Hematopoietic multipotent progenitor cell (in vitro differentiated cells): ENCODE measurements at regions not wholly inside any gene's neighbourhood (a gene's known extent, or its start where the extent isn't known, plus 50 kb on each side); places are given as distances from the start of the nearest gene placed in this dataset.

Source experiments
- DNase-seq, 3 donors: peaks; one replicate each; pipeline ENCODE4 v3.0.0-alpha.2; 2011 to 2015; ENCODE audit warnings: low read depth in 2 of 3, low spot score in 2 of 3

DNA sequence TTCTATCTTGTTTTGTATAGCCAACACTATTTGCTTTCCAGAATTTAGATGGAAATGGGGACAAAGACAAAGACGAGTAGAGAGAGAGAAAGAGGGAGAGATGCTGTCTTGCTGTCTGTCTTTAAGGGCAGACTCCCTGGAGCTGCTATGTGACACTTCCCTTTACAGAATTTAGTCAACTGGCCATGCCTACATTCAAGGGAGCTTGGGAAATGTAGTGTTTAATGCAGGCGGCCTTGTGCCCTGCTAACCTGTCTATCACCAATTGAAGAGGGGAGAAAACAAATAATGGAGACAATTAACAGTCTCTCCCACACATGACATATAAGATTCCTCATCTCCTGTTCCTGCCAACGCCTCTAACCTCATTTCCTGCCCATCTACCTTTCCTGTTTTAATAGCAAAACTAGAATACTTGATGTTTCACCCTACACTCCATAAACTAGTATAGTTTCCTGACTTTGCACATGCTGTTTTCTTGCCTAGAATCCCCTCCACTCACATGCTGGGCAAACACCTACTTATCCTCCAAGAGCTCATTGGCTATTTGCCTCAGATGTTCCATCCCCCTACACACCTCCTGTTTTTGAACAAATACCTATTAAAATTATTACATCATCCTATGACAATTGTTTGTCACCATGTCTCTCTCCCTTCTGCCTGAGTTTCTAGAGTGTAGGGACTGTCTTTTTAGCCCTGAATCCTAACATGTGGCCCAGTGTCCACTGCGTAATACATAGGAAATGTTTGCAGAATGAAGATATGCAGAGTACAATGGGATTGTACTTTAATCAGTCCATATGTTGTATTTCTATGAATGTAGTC is 117.2 kb downstream of the SLC25A24 start:
- peak in 1 of 3 donors; percentile 36 for DNase-seq

DNA sequence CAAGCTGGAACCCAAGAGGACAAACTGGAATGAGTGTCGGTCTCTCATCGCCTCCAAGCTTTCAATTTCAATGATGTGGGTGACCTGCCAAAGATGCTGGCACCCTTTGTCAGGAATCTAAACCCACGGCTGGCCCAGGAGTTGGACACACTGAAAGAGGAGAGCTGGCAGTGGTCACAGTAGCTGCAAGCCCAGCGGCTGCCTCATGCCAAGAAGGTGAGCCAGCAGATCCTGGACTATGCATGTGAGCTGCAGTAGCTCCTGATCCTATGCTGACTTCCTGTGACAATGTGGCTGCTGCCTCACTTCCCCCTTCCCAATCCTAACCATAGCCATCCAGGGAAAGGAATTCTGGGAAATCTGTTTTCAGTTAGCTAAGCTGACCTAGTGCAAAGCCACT is 117.0 kb upstream of the VAV3 start:
- DNase-seq, result no peak

DNA sequence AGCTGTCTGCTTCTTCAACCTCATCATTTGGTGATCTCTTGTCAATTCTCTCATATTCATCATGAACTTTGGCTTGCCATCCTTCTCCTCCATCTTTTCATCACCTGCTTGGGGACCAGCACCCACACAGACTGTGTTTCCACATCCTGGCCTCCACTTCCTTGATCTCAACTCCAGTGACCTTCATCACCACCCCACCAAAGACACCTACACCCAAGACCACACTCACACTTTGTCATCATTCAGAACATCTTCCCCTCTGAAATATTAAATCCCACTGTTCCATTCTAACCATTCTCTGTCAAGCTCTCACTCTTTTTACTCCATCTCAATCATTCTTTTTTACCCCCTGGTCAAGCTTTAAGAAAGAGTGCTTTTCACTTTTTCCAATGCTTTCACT is 115.5 kb upstream of the VAV3 start:
- DNase-seq, result no peak

DNA sequence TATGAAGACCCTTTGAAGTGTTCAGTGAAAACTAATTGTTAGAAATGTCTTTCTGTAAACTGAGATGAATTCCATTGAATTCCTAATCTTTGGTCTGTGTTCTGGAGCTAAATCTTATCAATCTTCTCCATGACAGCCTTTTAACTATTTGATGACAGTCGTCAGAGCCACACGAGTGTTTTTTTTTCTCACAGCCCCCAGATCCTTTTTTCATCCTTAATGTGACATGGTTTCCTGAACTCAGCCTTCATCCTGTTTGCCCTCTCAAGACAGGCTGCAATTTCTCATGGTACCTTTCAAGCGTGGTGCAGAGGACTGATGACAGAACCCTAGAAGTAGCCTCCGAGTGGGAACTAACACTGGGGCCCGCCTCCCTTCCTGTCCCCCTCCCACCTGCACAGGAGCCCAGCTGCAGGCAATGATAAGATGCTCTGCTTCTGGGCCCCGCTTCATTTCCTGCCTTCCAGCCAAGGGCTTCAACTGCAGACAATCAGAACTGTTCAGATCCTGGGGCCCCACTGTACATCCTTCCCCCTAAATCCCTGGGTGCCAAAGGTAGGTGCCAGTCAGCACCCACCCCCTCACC is 114.6 kb upstream of the VAV3 start:
- DNase-seq, result peak in 2 of 3 donors; percentile 83 to 94

DNA sequence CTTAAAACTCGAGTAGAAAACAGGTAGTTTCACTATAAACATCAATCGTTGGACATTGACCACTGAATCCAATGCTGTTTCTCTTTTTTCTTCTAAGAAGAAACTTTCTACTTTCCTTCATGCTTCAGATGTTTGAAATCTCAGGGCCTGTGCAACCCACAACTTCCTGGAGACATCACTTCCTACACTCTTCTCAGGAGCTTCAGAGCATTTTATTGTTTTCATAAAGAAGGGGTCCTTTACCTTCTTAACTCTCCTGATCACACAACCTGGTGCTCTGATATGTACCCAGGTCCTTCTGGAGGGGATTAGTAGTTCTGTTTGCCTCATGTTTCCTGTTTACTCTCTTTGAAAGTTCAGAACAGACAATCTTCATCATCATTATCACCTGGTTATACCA is 113.0 kb upstream of the VAV3 start:
- DNase-seq, result peak in 1 of 3 donors; percentile 41

DNA sequence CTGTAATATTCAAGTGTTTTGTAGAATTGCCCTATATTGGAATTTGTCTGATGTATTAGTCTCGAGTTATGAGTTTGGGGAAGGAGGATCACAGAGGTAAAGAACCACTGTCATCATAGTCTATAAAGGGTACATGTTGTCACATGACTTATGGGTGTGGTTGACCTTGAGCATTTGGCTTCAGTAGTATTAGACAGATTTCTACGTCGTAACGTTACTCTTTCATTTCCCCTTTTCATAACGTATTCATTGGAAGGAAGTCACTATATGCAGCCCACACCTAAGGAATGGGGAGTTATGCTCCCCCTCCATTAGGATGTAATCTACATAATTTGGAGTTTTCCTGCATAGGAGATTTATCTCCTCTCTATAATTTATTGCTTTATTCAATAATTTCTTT is 110.1 kb upstream of the VAV3 start:
- DNase-seq, result no peak

DNA sequence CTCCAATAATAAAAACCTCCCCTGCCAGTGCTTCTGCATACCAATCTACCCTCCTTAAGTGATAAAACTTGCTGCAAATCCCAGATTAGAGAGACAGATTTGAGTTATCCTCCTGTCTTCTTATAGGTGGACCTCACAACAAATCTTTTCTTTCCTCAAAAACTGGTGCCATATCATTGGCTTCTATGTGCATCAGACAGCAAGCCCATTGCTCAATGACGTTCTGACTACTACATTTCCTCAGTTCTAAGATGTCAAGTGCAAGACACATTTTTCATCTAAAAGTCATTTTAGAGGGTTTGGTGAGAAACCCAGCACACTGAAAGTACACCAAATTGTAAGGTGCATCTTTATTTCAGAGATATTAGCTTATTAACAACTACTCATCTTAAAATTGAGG is 107.8 kb upstream of the VAV3 start:
- DNase-seq, result no peak

DNA sequence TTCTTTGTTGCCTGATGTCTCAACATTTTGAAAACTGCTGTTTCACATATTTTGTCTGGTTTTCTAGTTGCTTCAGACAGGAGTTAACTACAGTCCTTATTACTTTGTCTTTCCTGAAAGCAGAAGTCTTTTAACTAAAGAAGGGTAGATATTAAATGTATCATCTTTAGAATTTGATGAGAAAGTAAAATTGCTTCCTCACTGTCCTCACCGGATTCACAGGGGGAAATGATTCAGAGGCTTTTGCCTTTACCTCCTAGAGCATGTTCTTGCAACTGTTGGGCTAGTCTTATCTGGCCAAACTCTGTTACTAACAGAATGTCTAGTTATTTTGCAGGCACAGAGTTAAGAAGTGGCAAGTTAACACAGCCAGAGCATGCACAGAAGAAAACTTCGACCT is 107.2 kb upstream of the VAV3 start:
- peak in 1 of 3 donors; percentile 40 for DNase-seq

DNA sequence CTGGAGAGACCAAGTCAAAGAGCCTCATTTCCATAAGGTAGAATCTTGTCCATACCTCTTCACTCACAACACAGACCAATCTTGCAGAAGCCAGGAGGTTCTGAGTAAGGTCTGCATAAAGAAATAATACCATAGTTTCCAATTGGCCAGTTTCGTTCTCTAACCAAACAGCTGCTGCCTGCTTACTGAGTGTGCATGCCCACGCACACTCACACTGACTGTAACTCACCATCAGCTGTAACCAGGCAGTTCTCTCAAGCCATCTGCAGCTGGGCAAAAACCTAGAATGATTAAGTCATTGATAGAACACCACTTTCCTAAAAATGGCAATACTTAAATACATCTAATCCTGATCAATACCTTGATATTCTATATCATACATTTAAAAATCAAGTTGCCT is 106.6 kb upstream of the VAV3 start:
- peak in 1 of 3 donors; percentile 23 for DNase-seq

DNA sequence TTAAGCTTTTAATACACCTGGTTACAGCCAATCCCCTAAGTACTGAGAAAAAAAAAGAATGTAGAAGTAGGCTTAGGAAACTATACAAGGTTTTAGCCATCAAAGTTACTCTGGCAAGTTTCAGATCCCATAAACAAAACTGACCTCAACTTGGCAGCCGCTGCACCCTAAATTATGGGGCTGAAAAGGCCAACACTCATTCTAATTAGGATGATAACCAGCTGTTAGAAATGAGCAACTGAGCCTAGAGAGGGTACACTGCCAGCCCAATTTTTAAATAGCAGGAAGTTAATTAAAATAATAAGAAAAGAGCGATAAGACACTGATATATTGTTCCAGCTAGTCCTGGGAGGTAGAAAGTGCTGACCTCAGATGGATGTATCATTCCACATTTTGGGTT is 105.7 kb upstream of the VAV3 start:
- no peak for DNase-seq

DNA sequence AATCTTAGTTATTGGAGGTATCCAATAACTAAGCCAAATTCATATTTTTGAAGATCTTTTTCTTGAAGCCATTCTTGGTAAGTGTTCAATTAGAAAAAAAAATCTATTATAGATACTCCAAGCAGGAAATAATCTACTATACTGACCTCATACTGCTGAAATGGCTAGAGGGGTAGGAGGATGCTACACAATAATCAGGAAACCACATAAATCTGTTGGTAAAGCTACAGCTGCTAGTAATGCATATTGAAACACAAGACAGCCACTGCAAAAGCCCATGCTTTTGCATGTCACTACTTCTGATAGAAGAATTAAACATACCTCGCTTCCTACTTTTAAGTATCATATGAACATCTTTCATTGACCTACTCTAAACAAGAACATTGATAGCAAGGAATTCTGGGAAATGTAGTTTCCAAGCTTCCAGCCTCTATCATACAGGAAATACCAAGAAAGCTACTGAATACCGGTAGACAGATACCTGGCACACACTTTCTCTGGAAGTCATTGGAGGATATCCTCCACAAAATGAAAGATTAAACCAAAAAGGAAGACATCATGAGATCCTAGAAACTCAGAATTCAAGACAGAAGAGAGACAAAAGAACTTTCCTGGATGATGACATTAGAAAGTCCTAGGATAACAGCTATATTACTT is 103.0 kb upstream of the VAV3 start:
- no peak for DNase-seq

DNA sequence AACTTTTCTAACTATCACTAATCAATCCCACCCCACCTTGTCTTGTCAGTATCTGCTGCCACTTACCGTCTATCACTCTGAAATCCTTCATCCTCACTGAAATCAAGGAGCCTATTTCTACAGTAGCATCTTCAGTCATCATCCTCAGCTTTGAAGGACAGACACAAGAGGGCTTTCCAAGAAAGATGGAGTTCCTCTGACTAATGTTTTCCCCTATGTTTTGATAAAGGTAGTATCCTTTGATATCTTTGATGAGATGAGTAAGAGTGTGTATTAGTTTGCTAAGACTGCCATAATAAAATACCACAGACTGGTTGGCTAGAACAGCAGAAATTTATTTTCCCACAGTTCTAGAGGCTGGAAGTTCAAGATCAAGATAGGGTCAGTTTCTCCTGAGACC is 101.8 kb upstream of the VAV3 start:
- DNase-seq, result no peak

DNA sequence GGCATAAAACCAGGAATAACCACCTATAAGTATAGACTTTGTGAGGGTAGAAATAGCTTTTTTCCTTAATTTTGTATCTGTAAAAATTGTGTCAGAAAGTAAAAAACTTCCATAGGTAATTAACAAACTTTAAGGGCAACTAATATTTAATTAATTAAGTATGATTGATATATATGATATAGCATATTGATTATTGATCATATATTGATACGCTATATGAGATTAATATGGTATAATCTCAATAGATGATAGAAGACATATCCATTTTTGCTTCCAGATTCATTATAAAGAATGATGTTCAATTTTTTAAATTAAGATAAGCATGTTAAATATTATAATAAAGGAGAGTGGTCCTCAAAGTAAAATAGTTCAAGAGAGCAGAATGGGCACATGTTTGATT is 99.3 kb upstream of the VAV3 start:
- DNase-seq, result no peak

DNA sequence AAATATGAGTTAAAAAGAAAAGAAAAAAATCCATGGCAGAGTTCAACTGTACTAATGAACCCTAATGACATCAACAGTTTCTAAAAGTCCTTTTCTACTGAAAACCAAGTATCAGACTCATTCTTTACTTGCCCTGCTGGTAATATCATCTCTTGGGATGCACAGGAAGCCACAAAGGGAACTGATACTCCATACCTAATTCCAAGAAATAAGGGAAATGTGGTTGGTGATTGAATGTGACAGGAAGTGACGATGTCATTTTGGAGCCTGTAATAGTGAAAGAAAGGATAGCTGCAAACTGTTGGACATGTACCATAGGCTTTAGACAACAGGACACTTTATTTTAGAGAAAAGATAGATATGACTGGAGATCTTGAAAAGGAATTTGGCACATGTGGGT is 98.7 kb upstream of the VAV3 start:
- DNase-seq, result no peak

DNA sequence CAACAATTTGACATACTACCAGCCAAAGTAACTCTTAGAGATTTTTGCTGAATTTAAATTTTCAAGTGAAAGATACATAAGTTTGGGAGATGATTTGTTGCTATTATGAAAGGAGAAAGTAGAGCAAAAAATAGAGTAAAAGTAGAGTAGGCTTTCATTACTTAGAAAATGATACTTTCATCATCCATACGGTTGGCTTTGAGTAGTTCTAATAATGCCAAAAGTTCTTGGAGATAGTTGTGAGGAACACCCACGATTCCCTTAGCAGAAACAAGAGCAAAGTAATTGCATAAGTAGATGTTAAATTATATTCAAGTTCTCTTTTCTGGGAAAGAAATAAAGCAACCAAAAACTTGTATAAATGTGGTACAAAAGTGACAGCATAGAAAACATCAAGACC is 95.0 kb upstream of the VAV3 start:
- DNase-seq, result no peak

DNA sequence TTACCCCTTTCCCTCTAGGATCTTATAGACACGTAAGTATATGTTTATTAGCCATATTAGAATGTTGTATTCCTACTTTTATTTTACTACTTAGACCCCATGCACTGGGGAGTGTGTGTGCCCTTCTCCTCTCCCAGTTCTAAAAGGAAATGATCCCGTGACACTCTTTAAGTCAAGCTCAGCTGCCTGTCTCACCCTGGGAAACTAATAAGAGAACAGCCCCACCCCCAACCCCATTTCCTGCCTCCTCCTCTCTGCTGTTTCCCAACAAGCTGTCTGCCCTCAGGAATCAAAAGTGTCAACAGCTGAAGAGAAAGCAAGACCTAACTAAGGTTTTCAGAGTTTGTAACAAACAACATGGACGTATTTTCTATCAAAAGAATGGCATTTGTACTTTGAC is 92.6 kb upstream of the VAV3 start:
- no peak for DNase-seq

DNA sequence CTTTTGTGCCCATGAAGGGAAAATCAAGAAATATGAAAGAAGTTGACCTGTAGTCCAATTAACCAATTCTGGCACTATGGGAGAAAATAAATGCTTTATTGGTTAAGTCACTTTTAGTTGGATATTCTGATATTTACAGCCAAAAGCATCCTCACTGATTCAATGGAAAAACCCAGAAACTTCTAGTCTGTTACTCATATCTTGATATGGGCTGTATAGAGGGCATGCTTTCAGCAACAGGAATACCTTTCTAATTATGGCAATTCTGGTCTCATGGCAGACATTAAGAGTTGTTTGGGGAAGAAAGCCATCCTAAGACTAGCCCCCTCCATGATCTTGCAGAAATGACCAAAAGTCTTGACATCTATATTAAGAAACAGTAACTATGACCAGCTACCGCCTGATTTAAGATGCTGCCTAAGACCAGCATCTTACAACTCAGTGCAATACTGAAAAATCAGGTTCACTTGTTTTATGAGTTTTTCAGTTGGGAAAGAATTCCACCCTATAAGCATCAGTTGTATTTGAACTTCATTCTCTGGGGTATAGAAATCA is 91.5 kb upstream of the VAV3 start:
- DNase-seq, result no peak

DNA sequence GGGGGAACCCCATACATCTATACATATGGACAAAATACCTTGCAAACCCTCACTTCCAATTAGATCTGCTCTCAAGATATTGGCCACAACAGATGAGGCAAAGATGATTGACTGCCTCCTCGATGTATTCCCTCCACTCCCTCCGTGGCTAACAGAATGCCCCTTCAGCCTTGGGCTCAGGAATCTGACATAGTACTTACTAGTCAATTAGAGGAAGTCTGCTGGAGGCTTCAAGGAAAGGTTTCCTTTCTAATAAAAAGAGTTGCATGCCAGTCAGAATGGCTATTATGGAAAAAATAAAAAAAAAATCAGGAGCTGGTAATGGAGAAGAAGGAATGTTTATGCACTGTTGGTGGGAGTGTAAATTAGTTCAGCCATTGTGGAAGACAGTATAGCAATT is 90.4 kb upstream of the VAV3 start:
- no peak for DNase-seq

DNA sequence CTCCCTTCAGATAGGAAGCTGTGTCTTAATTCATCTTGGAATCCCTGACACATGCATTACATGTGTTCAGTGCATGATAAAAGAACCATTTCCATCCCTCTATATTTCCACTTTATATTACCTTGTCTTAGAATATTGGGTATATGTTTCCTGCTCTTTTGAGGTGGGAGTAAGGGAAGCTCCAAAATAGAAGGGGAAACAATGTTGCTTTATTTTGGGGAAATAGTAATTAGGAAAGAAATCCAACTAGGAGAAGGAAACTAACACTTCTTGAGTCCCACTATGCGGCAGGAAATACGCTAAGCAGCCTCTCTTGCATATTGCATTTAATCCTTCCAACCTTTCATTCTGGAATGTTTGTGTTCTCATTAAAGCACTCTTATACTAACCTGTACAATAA is 89.4 kb upstream of the VAV3 start:
- peak in 1 of 3 donors; percentile 27 for DNase-seq

DNA sequence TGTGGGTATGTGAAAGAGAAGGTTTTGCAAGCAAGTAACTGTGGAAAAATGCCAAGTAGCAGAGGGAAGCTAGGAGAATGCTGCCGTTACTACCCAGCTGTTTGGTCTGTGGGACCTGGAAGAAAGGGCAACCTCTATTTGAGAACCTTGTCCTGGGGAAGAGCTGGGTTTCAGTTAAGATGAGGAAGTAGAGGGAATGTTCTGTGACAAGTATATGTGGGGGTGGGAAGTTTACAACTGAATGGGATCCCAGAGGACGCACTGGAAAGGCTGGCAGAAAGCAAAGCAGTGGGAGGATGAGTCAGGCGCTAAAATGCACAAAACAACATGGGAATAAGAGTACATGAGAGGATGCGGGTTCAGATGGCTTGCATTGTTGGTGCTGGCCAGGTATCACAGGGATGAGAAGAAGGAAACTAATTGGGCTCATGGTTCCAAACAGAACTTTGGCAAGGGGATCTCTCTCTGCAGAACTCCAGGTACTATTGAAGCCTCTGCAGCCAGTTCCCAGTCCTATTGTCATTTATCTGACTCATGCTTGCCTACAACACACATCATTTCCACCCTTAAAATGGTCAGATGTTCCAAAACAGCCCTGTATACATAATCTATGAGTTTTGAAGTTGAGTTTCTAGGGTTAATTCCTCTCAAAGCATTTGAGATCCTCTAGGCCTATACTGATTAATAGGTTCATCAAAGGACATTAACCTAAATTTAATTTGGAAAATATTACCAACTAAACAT is 88.5 kb upstream of the VAV3 start:
- DNase-seq, result peak in 1 of 3 donors; percentile 29
